ENCODE measurements at regions not wholly inside any gene's neighbourhood (a gene's known extent, or its start where the extent isn't known, plus 50 kb on each side); places are given as distances from the start of the nearest gene placed in this dataset.
A peak's percentile ranks its signal among the peaks of the same experiment; 100 is the strongest.

DNA sequence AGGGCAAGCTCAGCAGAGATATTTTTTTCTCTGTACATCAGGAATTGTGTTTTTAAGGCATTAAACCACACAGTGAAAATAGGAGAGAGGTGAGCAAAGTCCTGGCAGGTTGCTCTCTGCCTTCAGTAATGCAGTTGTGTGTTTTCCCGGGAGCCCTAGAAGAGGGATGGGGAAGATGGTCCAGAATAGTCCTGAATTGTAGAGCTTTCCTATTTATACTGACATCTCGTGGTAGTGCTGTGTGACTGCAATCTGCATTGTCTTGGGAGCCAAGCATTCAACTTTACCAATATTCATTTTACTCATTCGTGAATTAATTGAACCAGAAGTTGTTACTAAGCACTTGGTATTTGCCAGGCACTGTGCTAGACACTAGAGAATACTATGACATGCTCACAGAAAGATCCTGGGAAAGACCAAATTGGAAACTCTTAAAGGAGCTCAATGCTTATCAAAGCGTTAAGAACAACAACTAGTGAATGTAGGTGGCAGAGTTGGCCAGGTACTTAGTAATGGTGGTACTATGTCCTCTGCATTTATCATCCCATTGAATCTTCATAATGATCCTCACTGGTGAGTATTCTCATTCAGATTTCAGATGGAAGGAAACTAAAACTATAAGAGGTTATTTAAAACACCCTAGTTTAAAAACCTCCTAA lies 214.6 kb downstream of the TRIB2 start:
- peak; percentile 49 for DNase-seq

DNA sequence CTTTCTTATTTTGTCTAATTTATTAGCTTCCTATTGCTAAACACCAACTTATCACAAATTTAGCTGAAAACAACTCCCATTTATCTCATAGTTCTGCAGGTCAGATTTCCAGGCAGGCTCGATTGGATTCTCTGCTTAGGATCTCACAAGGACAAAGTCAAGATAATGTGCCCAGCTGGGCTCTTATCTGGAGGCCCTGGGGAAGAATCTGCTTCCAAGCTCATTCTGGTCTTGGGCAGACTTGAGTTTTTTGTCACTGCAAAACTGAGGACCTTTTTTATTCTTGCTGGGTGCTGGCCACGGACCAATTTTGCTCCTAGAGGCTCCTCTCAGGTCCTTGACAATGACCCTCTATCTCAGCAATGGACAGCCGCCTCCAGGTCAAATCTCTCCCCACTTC lies 215.5 kb downstream of the TRIB2 start:
- DNase-seq: no peak

DNA sequence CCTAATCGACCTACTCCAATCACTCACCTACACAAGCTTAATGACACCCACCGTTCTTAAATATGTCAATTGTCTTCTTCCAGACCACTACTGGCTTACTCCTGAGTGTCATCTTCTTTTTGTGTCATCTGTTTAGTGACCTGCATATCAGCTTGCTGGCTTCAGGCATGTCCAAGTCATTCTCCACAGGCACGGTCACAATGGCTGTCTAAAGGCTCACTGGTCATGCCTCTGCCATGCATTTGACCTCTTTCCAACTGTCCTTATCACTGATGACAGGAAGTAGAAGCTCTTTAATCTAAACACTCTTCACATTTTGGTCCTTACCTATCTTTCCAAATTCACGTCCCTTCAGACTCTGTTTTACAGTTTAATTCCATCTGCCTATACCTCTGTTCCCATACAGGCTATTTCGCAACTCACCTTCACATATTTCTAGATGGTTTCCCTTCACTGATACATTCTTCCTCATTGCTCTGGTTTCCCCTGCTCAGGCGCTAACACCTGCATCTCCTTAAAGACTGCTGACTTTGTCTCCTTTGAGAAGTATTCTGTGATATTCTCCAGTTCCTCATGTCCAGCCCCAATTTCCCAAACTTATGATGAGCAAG lies 217.5 kb downstream of the TRIB2 start:
- DNase-seq: no peak

DNA sequence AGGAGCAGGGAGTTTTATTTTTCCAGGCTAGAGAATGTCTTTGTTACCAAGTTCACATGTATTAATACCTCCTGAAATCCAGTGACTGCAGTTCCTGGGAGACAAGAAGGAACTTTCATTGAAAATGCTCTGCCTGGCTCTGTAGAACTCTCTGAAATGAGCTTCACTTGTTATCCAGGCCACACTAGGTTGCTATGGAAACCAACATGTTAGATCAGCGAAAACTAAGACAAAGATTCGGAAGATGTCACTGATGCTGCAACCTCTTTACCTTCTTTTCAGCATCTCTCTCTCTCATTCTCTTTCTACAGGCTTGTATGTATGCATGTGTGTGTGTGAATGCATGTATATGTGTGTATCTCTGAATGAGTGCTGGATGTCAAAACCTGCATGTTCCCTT lies 218.5 kb downstream of the TRIB2 start:
- DNase-seq: no peak

DNA sequence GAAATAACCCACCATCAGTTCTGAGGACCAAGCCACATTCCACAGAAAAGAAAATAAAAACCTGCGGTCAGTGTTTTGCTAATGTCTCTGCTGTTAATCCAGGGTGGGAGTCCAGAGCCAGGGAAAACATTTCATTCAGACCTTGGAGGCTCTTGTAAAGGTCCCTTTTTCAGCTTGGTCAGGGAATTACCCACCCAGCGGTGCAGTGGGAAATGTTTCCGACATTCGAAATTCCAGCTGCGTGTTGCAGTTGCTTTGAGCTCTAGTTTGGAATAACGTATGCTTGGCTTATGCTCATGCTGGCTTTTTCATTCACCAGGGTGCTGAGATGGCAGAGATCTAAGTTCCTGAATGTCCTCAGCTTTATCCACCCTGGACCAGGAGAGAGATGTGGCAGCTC lies 219.1 kb downstream of the TRIB2 start:
- DNase-seq: peak; percentile 51

DNA sequence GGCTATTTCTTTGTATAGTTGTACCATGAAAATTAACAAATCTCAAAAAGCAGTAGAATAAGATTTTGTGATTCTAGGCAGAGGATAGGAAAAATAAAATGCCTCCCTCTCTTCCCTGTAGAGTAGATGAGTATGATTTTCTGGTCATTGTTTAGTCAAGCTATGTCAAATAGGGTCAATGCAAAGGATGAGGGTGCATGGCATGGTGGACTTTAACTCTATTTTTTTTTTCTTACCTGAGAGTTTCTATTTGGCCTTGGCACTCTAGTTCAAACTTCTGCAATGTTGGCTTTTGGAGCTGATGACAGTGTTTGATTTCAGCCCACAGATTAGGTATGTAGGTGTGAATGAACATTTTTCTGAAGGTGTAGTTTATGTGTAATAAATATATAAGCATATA lies 224.5 kb downstream of the TRIB2 start:
- DNase-seq: no peak

DNA sequence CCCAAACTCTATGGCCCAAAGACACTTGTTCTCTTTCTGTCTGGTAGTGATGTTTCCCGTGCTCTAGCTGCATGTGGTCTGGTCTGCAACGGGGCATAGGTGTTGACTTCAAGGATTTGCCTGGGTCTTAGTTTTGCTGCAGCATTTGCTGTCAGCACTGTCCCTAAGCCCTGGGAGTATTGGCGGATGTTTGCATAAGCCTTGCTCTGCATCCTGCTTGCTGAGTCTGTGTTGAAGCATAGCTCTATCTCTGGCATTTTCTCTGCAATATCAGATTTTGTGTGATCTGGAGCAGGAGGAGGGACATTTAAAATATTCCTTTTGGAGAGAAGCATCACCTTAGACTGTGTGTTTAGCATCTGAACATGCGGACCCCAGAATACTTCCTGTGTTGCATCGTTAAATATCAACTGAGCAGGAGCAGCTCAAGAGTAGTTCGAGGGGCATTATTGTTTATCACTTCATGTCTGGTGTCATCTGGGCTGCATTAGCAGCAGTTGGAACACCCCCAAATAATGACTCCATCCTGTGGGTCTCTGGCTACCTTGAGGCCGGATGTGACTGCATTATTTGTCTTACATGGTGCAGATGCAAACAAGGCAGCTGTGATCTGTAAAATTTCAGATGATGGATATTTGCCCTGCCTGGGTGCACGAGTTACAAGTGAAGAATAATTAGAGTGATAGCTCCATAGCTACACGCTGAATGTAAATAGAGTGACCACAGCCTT lies 231.7 kb downstream of the TRIB2 start:
- no peak for DNase-seq

DNA sequence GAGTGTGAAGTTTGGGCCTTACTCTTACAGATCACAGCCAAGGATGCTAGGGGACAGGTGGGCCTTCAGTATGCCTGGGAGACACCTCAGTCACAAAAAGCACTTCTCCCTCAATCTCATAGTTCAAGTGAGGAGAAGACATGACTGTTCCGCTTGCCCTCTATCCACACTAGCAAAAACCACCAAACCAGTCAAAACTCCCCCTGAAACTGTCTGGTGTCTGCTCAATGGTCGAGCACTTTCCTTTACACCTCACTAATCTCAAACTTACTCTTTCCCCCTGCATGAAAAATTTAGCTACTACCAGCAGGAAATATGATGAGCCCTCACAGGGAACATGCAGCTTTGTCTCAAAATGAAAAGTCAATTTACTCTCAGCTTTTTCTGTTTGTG lies 232.2 kb downstream of the TRIB2 start:
- no peak for DNase-seq

DNA sequence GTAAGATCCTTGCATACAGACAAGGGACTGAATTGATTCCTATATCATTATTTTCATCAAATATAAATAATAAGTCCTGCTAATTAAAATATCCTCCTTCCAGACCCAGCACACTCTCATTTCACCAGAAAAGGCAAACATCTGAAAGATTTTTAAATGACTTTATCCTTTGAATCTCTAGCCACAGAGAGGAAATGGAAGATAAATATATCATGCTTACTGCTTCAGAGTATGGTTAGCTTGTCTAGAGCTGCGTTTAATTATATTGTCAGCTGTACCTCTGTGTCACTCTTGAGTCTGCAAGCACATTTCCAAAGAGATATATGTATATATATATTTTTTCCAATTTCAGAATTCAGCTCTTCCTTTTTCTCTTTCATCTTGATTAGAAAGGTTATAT lies 232.7 kb downstream of the TRIB2 start:
- DNase-seq: no peak

DNA sequence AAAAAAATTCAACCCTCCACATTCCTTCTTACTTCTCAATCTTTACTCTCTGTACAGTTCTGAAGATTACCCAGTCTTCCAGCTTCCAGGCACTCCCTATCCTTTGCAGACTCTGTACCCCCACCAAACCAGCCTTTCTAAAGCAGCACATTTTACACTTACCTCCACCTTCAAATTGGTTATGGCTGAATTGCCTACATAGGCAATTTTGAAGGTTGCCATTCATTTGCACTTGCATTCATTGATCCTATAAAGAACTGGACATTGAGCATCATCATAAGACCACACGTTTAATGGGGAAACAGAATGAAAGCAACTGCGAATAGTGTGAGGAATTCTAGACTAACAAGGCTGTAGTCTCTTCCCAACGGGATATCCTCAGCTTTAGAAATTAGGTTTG lies 233.4 kb downstream of the TRIB2 start:
- DNase-seq: no peak

DNA sequence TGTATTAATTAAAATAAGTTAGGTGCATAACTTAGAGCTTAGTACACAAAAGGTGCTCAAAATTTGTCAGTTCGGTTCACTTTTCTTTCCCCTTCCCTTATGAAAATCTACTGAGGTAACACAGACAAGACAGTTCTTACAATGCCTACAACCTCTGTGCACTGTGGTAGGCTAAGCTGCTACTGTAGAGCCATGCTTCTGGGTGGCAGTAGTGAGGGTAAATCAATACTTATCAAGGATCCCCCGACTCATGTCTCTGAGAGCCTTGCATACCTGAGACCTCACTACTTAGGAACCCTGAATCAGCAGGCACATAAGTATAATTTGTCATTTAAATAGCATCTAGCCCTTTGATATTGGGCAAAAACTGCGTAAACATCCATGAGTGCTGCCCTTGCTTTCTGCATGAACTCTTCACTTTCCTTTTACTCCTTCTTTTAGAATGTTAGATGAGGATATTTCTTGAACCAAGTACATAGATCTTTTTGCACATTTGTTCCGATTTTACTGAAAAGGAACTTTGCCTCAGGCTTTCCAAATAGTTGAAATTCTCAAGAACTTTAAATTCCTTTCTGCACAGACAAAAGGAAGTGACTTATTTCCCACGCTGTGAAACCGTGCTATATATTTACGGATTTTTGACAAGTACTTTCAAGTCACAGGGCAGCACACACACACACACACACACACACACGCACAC lies 234.4 kb downstream of the TRIB2 start:
- DNase-seq: no peak

DNA sequence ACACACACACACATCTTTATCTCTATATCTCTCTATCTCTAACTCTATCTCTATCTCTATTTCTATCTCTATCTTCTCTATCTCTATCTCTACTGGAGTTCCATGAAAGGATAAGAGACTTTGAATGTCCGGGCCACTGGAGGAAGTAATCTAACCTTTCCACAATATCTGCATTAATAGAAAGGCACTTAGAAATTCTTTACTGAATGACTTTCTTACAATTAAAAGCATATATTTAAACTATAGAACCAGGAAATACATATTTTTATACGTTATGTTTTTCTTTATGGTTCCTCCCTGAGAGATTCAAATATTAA lies 234.9 kb downstream of the TRIB2 start:
- no peak for DNase-seq

DNA sequence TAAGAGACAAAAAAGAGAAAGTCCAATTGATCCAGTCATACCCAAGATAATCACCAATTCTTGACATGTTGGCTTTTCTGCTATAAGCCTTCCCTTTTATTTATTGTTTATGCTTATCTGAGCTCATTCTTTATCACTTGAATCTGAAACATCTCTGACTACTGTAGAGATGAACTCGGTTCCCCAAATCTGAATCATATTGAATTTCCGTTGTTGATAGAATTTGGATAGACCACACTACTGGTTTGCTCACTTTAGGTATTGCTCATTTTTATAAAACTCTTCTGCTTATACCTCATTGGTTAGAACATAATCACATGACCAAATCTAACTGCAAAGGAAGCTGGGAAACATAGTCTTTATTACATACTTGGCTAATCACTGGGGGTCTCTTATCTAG lies 236.9 kb downstream of the TRIB2 start:
- no peak for DNase-seq

DNA sequence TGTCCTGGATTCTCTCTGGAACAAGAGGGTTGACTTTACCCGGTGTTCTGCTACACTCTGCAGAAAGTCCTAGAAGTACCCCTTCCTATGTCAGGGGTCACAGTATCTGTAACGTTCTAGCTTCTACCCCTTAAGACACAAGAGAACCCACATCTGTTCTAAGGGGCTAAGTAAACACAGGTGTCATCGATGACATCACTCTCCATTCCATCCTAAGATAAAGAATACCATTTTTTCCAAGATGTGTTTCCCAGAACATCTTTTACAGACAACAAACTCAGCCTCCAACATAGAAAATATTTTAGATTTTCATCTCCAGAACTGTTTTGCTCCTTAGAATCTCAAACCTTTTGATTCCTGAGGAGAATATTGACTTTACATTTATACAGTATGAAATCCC lies 239.1 kb downstream of the TRIB2 start:
- no peak for DNase-seq

DNA sequence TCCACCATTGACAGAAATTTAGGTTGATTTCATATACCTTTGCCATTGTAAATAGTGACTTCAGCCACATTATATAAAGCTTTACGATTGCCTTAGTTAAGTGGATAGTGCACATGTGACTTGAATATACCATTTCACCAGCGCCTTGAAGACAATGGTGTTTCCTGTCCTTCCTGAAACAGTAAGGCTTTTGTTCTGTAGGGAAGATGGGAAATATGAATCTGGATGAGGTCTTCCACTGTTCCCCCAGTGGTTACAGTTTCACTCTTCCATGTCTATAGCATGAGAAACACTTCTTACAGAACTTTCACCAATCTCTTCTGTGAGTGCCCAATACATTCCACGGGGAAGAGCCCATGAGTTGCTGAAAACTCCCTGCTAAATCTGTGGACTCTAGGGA lies 240.5 kb downstream of the TRIB2 start:
- no peak for DNase-seq

DNA sequence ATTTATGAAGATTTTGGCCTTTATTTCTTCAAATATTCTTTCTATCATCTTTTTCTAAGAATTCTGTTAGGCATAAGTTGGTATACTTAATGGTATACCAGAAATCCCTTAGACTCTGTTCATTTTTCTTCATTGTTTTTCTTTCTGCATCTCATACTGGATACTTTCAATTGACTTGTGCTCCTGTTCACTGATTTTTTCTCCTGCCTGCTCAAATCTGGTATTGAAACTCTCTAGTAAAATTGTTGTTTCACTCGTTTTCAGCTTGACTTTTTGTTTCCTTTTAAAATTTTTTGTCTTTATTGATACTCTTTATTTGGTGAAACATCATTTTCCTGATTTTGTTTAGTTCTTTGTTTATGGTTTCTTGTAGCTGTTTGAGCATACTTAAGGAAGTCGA lies 243.2 kb downstream of the TRIB2 start:
- DNase-seq: no peak

DNA sequence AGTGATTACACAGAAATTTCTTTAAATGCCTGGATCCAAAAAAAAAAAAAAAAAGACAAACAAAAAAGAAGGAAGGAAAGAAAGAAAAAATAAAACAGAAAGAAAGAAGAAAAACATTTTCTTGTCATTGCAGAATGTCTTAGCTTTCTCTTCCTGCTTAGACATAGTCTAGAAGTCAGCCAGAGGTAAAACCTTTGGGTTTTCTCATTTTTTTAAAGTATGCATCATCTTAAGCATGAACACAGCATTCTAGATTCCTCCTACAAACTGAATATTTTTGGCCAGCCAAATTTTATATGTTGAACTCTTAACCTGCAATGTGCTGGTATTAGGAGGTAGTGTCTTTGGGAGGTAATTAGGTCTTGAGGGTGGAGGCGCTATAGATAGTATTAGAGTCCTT lies 243.9 kb downstream of the TRIB2 start:
- no peak for DNase-seq

DNA sequence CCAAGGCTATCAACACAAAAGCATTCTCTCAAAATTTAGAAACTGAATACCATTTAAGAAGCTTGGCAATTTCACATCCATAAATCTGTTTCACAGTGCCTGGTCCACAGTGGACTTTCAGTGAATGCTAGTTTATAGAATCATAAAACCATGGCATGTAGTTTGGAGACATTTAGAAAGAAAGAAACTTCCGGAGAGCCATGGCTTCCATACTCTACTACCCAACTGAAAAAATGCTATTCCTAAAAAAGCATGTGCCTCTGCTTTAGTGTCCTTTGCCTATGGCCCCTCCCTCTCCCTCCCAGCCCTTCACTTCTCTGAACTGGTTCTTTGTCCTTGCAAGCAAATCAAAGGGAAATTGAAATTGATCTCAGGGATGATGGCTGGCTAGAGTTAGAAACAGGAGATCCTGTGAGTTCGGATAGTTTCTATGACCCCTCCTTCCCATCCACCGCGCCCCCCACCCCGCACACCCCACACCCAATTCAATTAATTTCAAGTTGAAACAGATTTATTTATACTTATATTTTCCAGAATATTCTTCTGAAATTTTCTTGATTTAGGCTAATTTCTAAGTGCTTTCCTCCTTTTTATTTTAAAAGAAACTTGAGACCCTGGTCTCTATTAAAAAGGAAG lies 248.3 kb downstream of the TRIB2 start:
- DNase-seq: no peak

DNA sequence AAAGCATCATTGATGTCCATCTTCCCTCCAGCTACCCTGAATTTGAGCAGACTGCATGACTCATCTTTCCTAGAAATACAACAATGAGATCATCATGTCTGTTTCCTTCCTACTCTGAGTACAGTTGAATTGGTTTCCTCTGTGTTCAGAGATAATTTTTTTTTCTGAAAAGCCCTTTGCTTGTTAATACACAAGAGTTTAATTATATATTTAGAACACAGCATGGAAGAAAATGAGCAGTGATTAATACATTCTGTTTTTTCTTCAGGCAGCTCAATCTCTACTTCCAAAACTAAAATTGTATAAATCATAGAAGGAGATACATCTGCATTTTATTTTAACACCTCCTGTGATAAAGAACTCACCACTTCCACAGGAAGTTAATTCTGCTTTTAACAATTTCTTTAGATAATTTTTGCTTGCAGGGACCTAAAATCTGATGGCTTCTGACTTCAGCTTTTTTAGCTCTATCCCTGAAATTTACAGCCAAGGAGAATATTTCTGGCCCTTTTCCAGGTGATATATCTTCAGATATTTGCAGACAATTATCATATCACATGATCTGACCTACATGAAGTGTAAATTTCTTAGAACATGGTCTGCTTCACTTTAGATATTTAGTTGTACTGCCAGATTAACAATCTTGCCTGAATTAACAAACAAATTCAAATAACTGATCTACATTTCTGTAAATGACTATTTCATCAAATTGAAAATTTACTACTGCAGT lies 249.0 kb downstream of the TRIB2 start:
- no peak for DNase-seq

DNA sequence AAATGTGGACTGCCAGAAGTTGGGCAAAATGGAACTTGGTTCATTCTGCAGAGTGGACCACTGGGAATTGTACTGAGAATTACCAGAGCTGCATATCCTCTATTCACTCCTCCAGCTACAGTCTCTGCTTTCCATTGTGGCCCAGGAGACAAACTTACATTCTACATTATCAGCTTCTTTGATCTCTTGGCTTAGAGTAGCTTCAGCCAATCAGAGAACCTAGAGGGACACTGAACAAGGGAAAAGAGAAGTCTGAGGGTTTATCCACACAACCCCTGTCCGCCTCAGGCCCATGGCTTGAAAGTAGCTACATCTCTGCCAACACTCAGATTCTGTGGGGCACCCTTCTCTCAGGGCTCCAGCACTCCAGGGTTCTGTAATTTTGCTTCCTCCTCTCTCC lies 251.1 kb downstream of the TRIB2 start:
- DNase-seq: no peak

DNA sequence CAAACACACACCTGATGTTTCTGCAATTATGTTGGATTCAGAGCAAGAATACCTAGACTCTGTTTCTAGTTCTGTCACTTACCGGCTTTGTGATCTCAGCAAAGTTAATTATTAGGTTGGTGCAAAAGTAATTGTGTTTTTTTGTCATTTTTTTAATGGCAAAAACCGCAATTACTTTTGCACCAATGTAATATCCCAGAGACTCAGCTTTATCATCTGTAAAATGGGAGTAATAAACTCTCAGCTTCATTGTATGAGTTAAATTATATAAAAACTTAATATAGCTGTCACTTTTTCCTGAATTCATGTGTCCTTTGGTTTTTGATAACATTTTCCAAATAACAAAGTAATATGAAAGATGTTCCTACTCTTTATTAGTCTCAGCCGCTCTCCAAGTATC lies 251.7 kb downstream of the TRIB2 start:
- DNase-seq: no peak

DNA sequence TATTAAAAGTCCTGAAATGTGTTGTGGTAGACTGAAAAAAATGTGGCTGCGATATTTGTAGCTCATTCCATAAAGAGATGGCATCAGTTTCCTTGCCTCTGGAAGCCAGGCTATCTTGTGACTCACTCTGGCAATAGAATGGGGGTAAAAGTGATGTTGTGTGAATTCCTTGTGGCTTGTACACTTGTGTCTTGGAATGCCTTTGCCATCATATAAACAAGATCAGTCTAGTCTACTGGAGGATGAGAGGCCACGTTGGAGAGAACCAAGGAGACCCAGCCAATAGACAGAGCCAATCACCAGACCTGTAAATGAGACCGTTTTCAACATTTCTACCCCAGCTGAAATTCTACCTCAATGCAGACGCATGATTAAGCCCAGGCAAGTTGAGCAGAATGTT lies 254.1 kb downstream of the TRIB2 start:
- DNase-seq: no peak
